ENCODE measurements at regions not wholly inside any gene's neighbourhood (a gene's known extent, or its start where the extent isn't known, plus 50 kb on each side); places are given as distances from the start of the nearest gene placed in this dataset.
"Not testable (repeated sequence)": the region's sequence is repeated elsewhere in the genome, so short reads cannot be mapped to it uniquely, and the experiment has no call there.

DNA sequence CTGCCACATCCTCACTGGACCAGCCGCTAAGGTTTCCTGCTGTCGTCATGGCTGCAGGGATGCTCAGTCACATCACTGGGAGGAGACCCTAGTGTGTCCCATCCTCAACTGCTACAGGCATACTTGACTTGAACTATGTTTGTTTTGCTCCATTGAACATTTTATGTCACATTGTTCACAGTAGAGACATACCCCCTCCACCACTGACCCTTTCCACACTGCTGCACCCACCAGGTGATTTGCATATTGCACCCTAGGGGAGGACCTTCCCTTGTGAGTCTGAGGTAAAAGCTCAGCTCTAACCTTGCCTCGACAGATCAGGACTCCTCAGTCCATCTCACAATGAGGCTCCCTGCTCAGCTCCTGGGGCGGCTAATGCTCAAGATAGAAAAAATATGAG, 213.8 kb downstream of the ANKRD36B start:
- TF ChIP-seq CTCF (IDR thresholded peaks at IDR 0.05; ENCODE audit: extremely low read depth in 1 of 2, insufficient read depth in 1 of 2, low read depth in 1 of 2, low read length in 2 of 2); MYC (IDR thresholded peaks at IDR 0.05; ENCODE audit: low read depth, low read length); POLR2A (IDR thresholded peaks at IDR 0.05; ENCODE audit: low read depth, low read length); EZH2 (IDR thresholded peaks at IDR 0.05; ENCODE audit: borderline replicate concordance, low read depth, low read length, severe bottlenecking); FOS (IDR thresholded peaks at IDR 0.05; ENCODE audit: borderline replicate concordance, insufficient read depth, low read length); JUN (IDR thresholded peaks at IDR 0.05; ENCODE audit: borderline replicate concordance, insufficient read depth, insufficient read length, low read depth): not testable (repeated sequence)

Data from endothelial cell of umbilical vein (primary cell).